ENCODE measurements at regions not wholly inside any gene's neighbourhood (a gene's known extent, or its start where the extent isn't known, plus 50 kb on each side); places are given as distances from the start of the nearest gene placed in this dataset.

DNA sequence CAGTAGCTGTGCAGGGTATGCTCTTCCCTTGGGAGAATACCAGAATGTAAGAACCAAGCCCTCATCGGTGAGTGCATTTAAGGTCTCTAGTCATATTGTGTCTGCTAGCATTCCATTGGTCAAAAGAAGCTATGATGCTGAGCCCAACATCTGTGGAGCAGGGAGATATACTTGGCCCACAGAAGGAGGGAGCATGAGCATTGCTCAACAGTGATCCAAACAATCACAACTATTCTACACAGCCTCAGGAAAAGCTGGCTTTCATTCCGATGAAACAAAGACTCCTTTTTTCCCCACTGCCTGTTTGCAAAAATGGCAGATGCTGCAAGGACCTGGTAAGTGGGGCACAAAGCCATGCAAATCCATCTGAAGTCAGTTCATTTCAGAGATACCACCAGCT is 80.6 kb upstream of the DHX15 start:
- peaks cover 4% of the 10 kb centered on the region; the same call in 1 of the 2 replicates for H3K27me3 ChIP-seq (ENCODE audit: insufficient read depth)
- no peaks in the 10 kb centered on the region for H3K9me3 ChIP-seq
- no peak for TF ChIP-seq RAD21 (IDR thresholded peaks at IDR 0.05; ENCODE audit: low read length)
- TF ChIP-seq FOSL2 (IDR thresholded peaks at IDR 0.05; ENCODE audit: borderline replicate concordance, low read depth): no peak
- TF ChIP-seq JUND (IDR thresholded peaks at IDR 0.05): no peak
- TF ChIP-seq, protein P1, sequence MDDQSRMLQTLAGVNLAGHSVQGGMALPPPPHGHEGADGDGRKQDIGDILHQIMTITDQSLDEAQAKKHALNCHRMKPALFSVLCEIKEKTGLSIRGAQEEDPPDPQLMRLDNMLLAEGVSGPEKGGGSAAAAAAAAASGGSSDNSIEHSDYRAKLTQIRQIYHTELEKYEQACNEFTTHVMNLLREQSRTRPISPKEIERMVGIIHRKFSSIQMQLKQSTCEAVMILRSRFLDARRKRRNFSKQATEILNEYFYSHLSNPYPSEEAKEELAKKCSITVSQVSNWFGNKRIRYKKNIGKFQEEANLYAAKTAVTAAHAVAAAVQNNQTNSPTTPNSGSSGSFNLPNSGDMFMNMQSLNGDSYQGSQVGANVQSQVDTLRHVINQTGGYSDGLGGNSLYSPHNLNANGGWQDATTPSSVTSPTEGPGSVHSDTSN (IDR thresholded peaks at IDR 0.05): no peak
- TF ChIP-seq, protein P2, sequence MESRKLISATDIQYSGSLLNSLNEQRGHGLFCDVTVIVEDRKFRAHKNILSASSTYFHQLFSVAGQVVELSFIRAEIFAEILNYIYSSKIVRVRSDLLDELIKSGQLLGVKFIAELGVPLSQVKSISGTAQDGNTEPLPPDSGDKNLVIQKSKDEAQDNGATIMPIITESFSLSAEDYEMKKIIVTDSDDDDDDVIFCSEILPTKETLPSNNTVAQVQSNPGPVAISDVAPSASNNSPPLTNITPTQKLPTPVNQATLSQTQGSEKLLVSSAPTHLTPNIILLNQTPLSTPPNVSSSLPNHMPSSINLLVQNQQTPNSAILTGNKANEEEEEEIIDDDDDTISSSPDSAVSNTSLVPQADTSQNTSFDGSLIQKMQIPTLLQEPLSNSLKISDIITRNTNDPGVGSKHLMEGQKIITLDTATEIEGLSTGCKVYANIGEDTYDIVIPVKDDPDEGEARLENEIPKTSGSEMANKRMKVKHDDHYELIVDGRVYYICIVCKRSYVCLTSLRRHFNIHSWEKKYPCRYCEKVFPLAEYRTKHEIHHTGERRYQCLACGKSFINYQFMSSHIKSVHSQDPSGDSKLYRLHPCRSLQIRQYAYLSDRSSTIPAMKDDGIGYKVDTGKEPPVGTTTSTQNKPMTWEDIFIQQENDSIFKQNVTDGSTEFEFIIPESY (IDR thresholded peaks at IDR 0.05; ENCODE audit: borderline replicate concordance, low read depth): no peak
- TF ChIP-seq RXRA (IDR thresholded peaks at IDR 0.05; ENCODE audit: borderline replicate concordance, low read depth): no peak
- no peaks in the 10 kb centered on the region for H3K79me2 ChIP-seq (ENCODE audit: insufficient read depth)
- no peak overlapping the region for H3K4me2 ChIP-seq
- no peak overlapping the region for H2AFZ ChIP-seq (ENCODE audit: low read depth)
- 32% methylated on average over 2 of the region's 2 CpGs for WGBS (ENCODE audit: low lambda C conversion rate)
- no peaks in the 10 kb centered on the region for H3F3A ChIP-seq (replicated peaks; ENCODE audit: insufficient read depth)
- no peak overlapping the region for H3K27ac ChIP-seq (ENCODE audit: low read depth in 2 of 2, low read length in 1 of 2)
- no peaks in the 10 kb centered on the region for H4K20me1 ChIP-seq (ENCODE audit: insufficient read depth)
- H3K9ac ChIP-seq: no peak overlapping the region
- ChIA-PET CTCF (interaction anchor here (0.8 to 1.5 kb wide), 2 partner anchors 12 to 34 kb away, joined by 3 read pairs; no protein-coding TSS in a partner anchor), POLR2A (no interaction called here)
- no peaks in the 10 kb centered on the region for H3K9me2 ChIP-seq
- H3K4me3 ChIP-seq (ENCODE audit: low read depth in 2 of 2, low read length in 1 of 2): no peak overlapping the region
- H3K4me1 ChIP-seq (ENCODE audit: control insufficient read depth in 1 of 2, insufficient read depth in 2 of 2, low read depth in 1 of 2, low read length in 1 of 2): no peaks in the 10 kb centered on the region
- H3K36me3 ChIP-seq (replicated peaks in 1 of 2; ENCODE audit: control insufficient read depth in 1 of 2, insufficient read depth in 2 of 2, low read length in 1 of 2): no peaks in the 10 kb centered on the region
- DNase-seq: no peak

GRCh38 chr4:24666316-24666715 is 82.0 kb upstream of the DHX15 start:
- Histone ChIP-seq H3K9ac (no peak overlapping the region), H3K27ac (ENCODE audit: low read depth in 2 of 2, low read length in 1 of 2) (no peak overlapping the region), H3F3A (replicated peaks; ENCODE audit: insufficient read depth) (no peaks in the 10 kb centered on the region), H3K4me2 (no peak overlapping the region), H3K36me3 (replicated peaks in 1 of 2; ENCODE audit: control insufficient read depth in 1 of 2, insufficient read depth in 2 of 2, low read length in 1 of 2) (no peaks in the 10 kb centered on the region), H3K79me2 (ENCODE audit: insufficient read depth) (no peaks in the 10 kb centered on the region), H2AFZ (ENCODE audit: low read depth) (no peak overlapping the region), H3K9me3 (no peaks in the 10 kb centered on the region), H3K27me3 (ENCODE audit: insufficient read depth) (peaks cover 4% of the 10 kb centered on the region; the same call in 1 of the 2 replicates), H3K9me2 (no peaks in the 10 kb centered on the region), H4K20me1 (ENCODE audit: insufficient read depth) (no peaks in the 10 kb centered on the region), H3K4me3 (ENCODE audit: low read depth in 2 of 2, low read length in 1 of 2) (no peak overlapping the region), H3K4me1 (ENCODE audit: control insufficient read depth in 1 of 2, insufficient read depth in 2 of 2, low read depth in 1 of 2, low read length in 1 of 2) (no peaks in the 10 kb centered on the region)
- TF ChIP-seq EZH2phosphoT487 (IDR thresholded peaks at IDR 0.05; ENCODE audit: borderline replicate concordance, low read depth) (no peak), FOSL2 (IDR thresholded peaks at IDR 0.05; ENCODE audit: borderline replicate concordance, low read depth) (no peak), GABPA (IDR thresholded peaks at IDR 0.05; ENCODE audit: low read depth) (no peak), MEF2A (IDR thresholded peaks at IDR 0.05; ENCODE audit: borderline replicate concordance, low read depth) (no peak), SIN3A (IDR thresholded peaks at IDR 0.05; ENCODE audit: borderline replicate concordance, low read depth, low read length) (no peak), RFX5 (IDR thresholded peaks at IDR 0.05; ENCODE audit: low read length) (no peak), ELF1 (IDR thresholded peaks at IDR 0.05) (no peak), TEAD4 (IDR thresholded peaks at IDR 0.05; ENCODE audit: borderline replicate concordance, insufficient read depth) (no peak), GATA2 (CRISPR knock-in tag; IDR thresholded peaks at IDR 0.05) (no peak), JUND (IDR thresholded peaks at IDR 0.05) (no peak), RXRA (IDR thresholded peaks at IDR 0.05; ENCODE audit: borderline replicate concordance, low read depth) (no peak), TAF1 (IDR thresholded peaks at IDR 0.05; ENCODE audit: borderline replicate concordance, low read depth, low read length) (no peak), YY1 (IDR thresholded peaks at IDR 0.05; ENCODE audit: low read depth) (no peak), NRF1 (IDR thresholded peaks at IDR 0.05; ENCODE audit: low read depth, low read length) (no peak), EP300 (IDR thresholded peaks at IDR 0.05; ENCODE audit: borderline replicate concordance in 1 of 2, low read depth in 1 of 2, low read length in 1 of 2) (no peak), NFIC (IDR thresholded peaks at IDR 0.05; ENCODE audit: borderline replicate concordance) (no peak)
- ChIA-PET POLR2A (no interaction called here), CTCF (no interaction called here)
- DNase-seq: no peak
- WGBS (ENCODE audit: low lambda C conversion rate): 0% methylated on average over 3 of the region's 3 CpGs

Measured in SK-N-SH (cell line).